Loucy (cell line): ENCODE measurements at regions not wholly inside any gene's neighbourhood (a gene's known extent, or its start where the extent isn't known, plus 50 kb on each side); places are given as distances from the start of the nearest gene placed in this dataset.

Source experiments
- H2AFZ ChIP-seq: fragments of 200-600 bp; sonication (generic); 2 replicates; pipeline ENCODE4 v1.6.0; 2016; ENCODE audit warnings: antibody characterized with exemption, mild to moderate bottlenecking, low read length, moderate library complexity
- H3F3A ChIP-seq: fragments of 200-600 bp; 2 replicates; pipeline ENCODE4 v1.6.0; 2016; ENCODE audit warnings: antibody characterized with exemption, low read depth, mild to moderate bottlenecking
- H3K27me3 ChIP-seq: fragments of 200-600 bp; sonication (generic); 2 replicates; pipeline ENCODE4 v1.6.1; 2014; ENCODE audit warnings: low read length, mild to moderate bottlenecking; ENCODE audit not compliant: insufficient read depth, poor library complexity, severe bottlenecking
- H3K36me3 ChIP-seq: fragments of 200-600 bp; sonication (generic); 2 replicates; pipeline ENCODE4 v1.6.1; 2016; ENCODE audit warnings: low read length; ENCODE audit not compliant: insufficient read depth
- H3K4me1 ChIP-seq: fragments of 200-600 bp; sonication (generic); 2 replicates; pipeline ENCODE4 v1.5.1; 2014; ENCODE audit warnings: low read length, mild to moderate bottlenecking; ENCODE audit not compliant: insufficient read depth, poor library complexity, severe bottlenecking
- H3K4me2 ChIP-seq: fragments of 200-600 bp; sonication (generic); 2 replicates; pipeline ENCODE4 v1.6.0; 2014; ENCODE audit warnings: antibody characterized with exemption, low read length, low read depth, mild to moderate bottlenecking; ENCODE audit not compliant: poor library complexity, severe bottlenecking
- H3K4me3 ChIP-seq: fragments of 200-600 bp; sonication (generic); 2 replicates; pipeline ENCODE4 v1.5.1; 2014; ENCODE audit warnings: low read length, mild to moderate bottlenecking, mixed read lengths; ENCODE audit not compliant: poor library complexity, severe bottlenecking
- H3K79me2 ChIP-seq: fragments of 200-600 bp; sonication (generic); 2 replicates; pipeline ENCODE4 v1.6.1; 2014; ENCODE audit warnings: low read length; ENCODE audit not compliant: insufficient read depth
- H3K9ac ChIP-seq: fragments of 200-600 bp; sonication (generic); 2 replicates; pipeline ENCODE4 v1.6.0; 2014; ENCODE audit warnings: mild to moderate bottlenecking, low read depth, low read length, moderate library complexity; ENCODE audit not compliant: poor library complexity, severe bottlenecking
- H3K9me2 ChIP-seq: fragments of 200-600 bp; sonication (generic); replicated peaks from 2 replicates; pipeline ENCODE4 v1.6.1; 2016; ENCODE audit warnings: low read depth, low read length, mixed read lengths
- H3K9me3 ChIP-seq: fragments of 200-600 bp; sonication (generic); 2 replicates; pipeline ENCODE4 v1.6.1; 2014; ENCODE audit warnings: mild to moderate bottlenecking, antibody characterized with exemption, low read length, low read depth; ENCODE audit not compliant: insufficient read depth
- H4K20me1 ChIP-seq: fragments of 200-600 bp; sonication (generic); 2 replicates; pipeline ENCODE4 v1.6.0; 2014; ENCODE audit warnings: antibody characterized with exemption, low read length, mild to moderate bottlenecking; ENCODE audit not compliant: insufficient read depth, poor library complexity, severe bottlenecking
- CTCF ChIP-seq: fragments of 200-600 bp; sonication (generic); conservative IDR thresholded peaks from 2 replicates; pipeline ENCODE4 v1.5.1; 2014; ENCODE audit warnings: mild to moderate bottlenecking, antibody characterized with exemption, low read length
- EZH2phosphoT487 ChIP-seq: fragments of 200-600 bp; IDR thresholded peaks from 2 replicates; pipeline ENCODE4 v1.6.1; 2018; ENCODE audit warnings: antibody characterized with exemption, mild to moderate bottlenecking, moderate library complexity, borderline replicate concordance

GRCh38 chr16:87025676-87026075, 291.5 kb downstream of the C16orf95 start:
- no peak overlapping the region for H3K4me3 ChIP-seq
- no peaks in the 10 kb centered on the region for H3F3A ChIP-seq
- H3K9me3 ChIP-seq = no peaks in the 10 kb centered on the region
- H3K4me1 ChIP-seq = no peaks in the 10 kb centered on the region
- H3K9me2 ChIP-seq = no peaks in the 10 kb centered on the region
- H3K9ac ChIP-seq = no peak overlapping the region
- TF ChIP-seq EZH2phosphoT487 (no peak), CTCF (no peak)
- H4K20me1 ChIP-seq = peaks cover 2% of the 10 kb centered on the region
- no peaks in the 10 kb centered on the region for H3K36me3 ChIP-seq
- no peaks in the 10 kb centered on the region for H3K79me2 ChIP-seq
- no peaks in the 10 kb centered on the region for H3K27me3 ChIP-seq
- H2AFZ ChIP-seq = no peak overlapping the region
- H3K4me2 ChIP-seq = no peak overlapping the region

DNA sequence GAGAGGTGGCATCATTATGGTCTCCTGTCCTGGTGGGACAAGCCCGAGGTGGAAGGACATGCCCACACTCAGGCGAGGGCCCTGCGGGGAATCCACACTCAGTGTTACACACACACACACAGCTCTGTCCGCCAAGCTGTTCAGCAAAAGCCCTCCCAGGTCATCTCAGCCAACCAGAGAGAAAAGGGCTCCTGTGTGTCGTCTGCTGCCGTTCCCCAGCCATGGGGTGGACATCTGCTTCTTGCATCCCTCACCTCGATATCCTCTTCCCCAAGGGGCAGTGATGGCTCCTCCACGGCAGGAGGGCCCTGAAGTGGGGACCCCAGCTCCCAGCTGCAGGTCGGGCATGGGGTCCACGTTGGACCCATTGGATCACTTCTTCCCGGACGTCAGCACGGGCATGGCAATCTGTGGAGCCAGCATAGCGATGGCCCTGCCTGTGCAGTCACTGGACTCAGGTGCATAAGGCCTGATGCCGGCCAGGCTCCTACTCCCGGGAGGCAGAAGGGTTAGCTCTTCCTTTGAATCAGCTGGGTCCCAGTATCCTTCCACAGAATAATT, 290.1 kb downstream of the C16orf95 start:
- Histone ChIP-seq H3K27me3 (no peaks in the 10 kb centered on the region), H3K36me3 (no peaks in the 10 kb centered on the region), H3F3A (no peaks in the 10 kb centered on the region), H3K4me3 (no peak overlapping the region), H3K79me2 (no peaks in the 10 kb centered on the region), H3K4me2 (no peak overlapping the region), H3K9me3 (no peaks in the 10 kb centered on the region), H3K9me2 (no peaks in the 10 kb centered on the region), H2AFZ (no peak overlapping the region), H3K9ac (no peak overlapping the region), H4K20me1 (peaks cover 2% of the 10 kb centered on the region), H3K4me1 (no peaks in the 10 kb centered on the region)
- no peak for TF ChIP-seq EZH2phosphoT487

DNA sequence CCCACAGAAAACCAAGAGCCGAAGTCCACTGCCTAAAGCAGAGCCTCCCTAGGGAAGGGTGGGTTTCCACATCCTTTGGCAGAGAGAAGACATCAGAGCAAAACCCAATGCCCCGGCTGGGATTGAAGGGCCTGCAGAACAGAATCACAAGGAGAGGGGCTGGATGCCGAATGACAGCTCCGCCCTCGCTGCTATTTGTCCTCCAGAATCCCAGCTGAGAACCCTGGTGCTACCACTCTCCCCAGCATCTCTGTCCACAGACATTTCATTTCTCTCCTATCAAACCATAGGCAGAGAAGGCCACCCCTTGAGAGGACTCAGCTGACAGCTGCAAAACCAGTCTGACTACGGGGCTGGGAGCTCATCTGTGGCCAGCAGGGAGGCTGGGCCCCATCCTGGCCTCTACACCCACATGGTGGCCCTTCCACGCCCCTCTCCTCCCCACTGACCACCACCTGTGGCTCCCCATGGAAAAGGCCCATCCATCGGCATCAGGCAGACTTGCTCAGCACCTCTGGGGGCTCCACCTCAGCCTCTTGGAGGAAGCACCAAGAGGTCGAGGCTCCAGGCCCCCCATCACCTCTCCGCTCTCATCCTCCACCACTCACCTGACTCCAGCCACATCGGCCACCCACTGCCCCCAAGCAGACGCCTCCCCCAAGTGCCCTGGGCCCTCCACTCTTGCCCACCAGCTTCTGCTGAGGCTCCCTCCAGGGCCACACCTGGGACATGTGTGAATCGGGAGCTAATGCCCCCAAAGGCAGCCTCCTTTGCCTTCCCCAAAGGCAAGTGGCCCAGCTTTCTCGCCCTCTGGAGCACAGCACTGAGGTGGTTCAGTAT, 288.5 kb downstream of the C16orf95 start:
- H3K36me3 ChIP-seq = no peaks in the 10 kb centered on the region
- no peak overlapping the region for H3K4me2 ChIP-seq
- H3K4me1 ChIP-seq = no peaks in the 10 kb centered on the region
- no peak overlapping the region for H2AFZ ChIP-seq
- H3K27me3 ChIP-seq = no peaks in the 10 kb centered on the region
- no peaks in the 10 kb centered on the region for H3F3A ChIP-seq
- H3K4me3 ChIP-seq = no peak overlapping the region
- no peaks in the 10 kb centered on the region for H3K9me3 ChIP-seq
- no peak for TF ChIP-seq CTCF
- TF ChIP-seq EZH2phosphoT487 = no peak
- H3K9ac ChIP-seq = no peak overlapping the region
- H3K9me2 ChIP-seq = no peaks in the 10 kb centered on the region
- H4K20me1 ChIP-seq = peaks cover 2% of the 10 kb centered on the region
- no peaks in the 10 kb centered on the region for H3K79me2 ChIP-seq
